ENCODE measurements at regions not wholly inside any gene's neighbourhood (a gene's known extent, or its start where the extent isn't known, plus 50 kb on each side); places are given as distances from the start of the nearest gene placed in this dataset.
"Not testable (repeated sequence)": the region's sequence is repeated elsewhere in the genome, so short reads cannot be mapped to it uniquely, and the experiment has no call there.

- no peak overlapping the region for H3K4me3 ChIP-seq (ENCODE audit: low read depth, low read length)
- TF ChIP-seq CTCF (IDR thresholded peaks at IDR 0.05; ENCODE audit: low read depth, low read length), result no peak
Measured at GRCh38 chr11:69205743-69206612, 50.2 kb downstream of the SMIM38 start.

- H3K4me3 ChIP-seq (ENCODE audit: low read depth, low read length), result not testable (repeated sequence)
Measured at GRCh38 chr11:69206613-69206965, 50.9 kb downstream of the SMIM38 start.

GRCh38 chr11:69207165-69207889 lies 51.6 kb downstream of the SMIM38 start:
- no peak overlapping the region for H3K4me3 ChIP-seq (ENCODE audit: low read depth, low read length)
- TF ChIP-seq CTCF (IDR thresholded peaks at IDR 0.05; ENCODE audit: low read depth, low read length), result no peak

GRCh38 chr11:69208190-69209037 lies 52.7 kb downstream of the SMIM38 start:
- no peak for TF ChIP-seq CTCF (IDR thresholded peaks at IDR 0.05; ENCODE audit: low read depth, low read length)

GRCh38 chr11:69209038-69209350 lies 53.3 kb downstream of the SMIM38 start:
- TF ChIP-seq CTCF (IDR thresholded peaks at IDR 0.05; ENCODE audit: low read depth, low read length), result no peak
- H3K4me3 ChIP-seq (ENCODE audit: low read depth, low read length), result no peak overlapping the region

More at GRCh38 chr11:69208190-69209037, 52.7 kb downstream of the SMIM38 start:
- no peak overlapping the region for H3K4me3 ChIP-seq (ENCODE audit: low read depth, low read length)

GRCh38 chr11:69209421-69210309 lies 53.9 kb downstream of the SMIM38 start:
- TF ChIP-seq CTCF (IDR thresholded peaks at IDR 0.05; ENCODE audit: low read depth, low read length), result no peak
- no peak overlapping the region for H3K4me3 ChIP-seq (ENCODE audit: low read depth, low read length)
